GM12864 (cell line): ENCODE measurements at regions not wholly inside any gene's neighbourhood (a gene's known extent, or its start where the extent isn't known, plus 50 kb on each side); places are given as distances from the start of the nearest gene placed in this dataset.

Experiments used
- DNase-seq: peaks from one replicate; pipeline ENCODE4 v3.0.0-alpha.2; 2011; ENCODE audit warnings: low read depth
- H3K4me3 ChIP-seq: 2 replicates; pipeline ENCODE4 v1.5.1; 2011; ENCODE audit warnings: mild to moderate bottlenecking, low read depth, low read length, control low read depth
- CTCF ChIP-seq: IDR thresholded peaks from 2 replicates; pipeline ENCODE4 v1.5.1; 2011; ENCODE audit warnings: low read depth, mild to moderate bottlenecking, moderate library complexity, low read length, control low read depth, inconsistent platforms; ENCODE audit errors: missing control alignments

- no peak overlapping the region for H3K4me3 ChIP-seq
- no peak for DNase-seq
- no peak for TF ChIP-seq CTCF
These were observed 576.4 kb upstream of the PIK3C3 start for GRCh38 chr18:41378598-41378997.

GRCh38 chr18:41373612-41374011, 581.4 kb upstream of the PIK3C3 start:
- H3K4me3 ChIP-seq: no peak overlapping the region
- no peak for TF ChIP-seq CTCF
- no peak for DNase-seq

GRCh38 chr18:41372046-41372665, 582.9 kb upstream of the PIK3C3 start:
- no peak for TF ChIP-seq CTCF
- DNase-seq: no peak
- H3K4me3 ChIP-seq: no peak overlapping the region

- no peak for DNase-seq
- no peak for TF ChIP-seq CTCF
- no peak overlapping the region for H3K4me3 ChIP-seq
These were observed 583.6 kb upstream of the PIK3C3 start for GRCh38 chr18:41371156-41372045.

- no peak overlapping the region for H3K4me3 ChIP-seq
- TF ChIP-seq CTCF: no peak
- DNase-seq: no peak
These were observed 584.3 kb upstream of the PIK3C3 start for GRCh38 chr18:41370740-41371139.

GRCh38 chr18:41357708-41358107, 597.3 kb upstream of the PIK3C3 start:
- no peak for DNase-seq
- no peak overlapping the region for H3K4me3 ChIP-seq
- TF ChIP-seq CTCF: no peak
